Smooth muscle cell (in vitro differentiated cells): ENCODE measurements at regions not wholly inside any gene's neighbourhood (a gene's known extent, or its start where the extent isn't known, plus 50 kb on each side); places are given as distances from the start of the nearest gene placed in this dataset.
"Not testable (repeated sequence)": the region's sequence is repeated elsewhere in the genome, so short reads cannot be mapped to it uniquely, and the experiment has no call there.

Source experiments
- DNase-seq: peaks from one replicate; lab custom pipeline; 2025; ENCODE audit not compliant: unreplicated experiment; lab: John Stamatoyannopoulos, UW
- H2AFZ ChIP-seq: fragments of 200-600 bp; sonication (generic); 2 replicates; pipeline ENCODE4 v1.6.0; 2016; ENCODE audit warnings: antibody characterized with exemption, low read depth, mild to moderate bottlenecking
- H3F3A ChIP-seq: fragments of 200-600 bp; sonication (generic); 2 replicates; pipeline ENCODE4 v1.6.0; 2017; ENCODE audit warnings: antibody characterized with exemption, low read depth
- H3K27ac ChIP-seq: fragments of 200-600 bp; sonication (generic); 2 replicates; pipeline ENCODE4 v1.5.1; 2016; ENCODE audit warnings: low read depth, mild to moderate bottlenecking
- H3K27me3 ChIP-seq: fragments of 200-600 bp; sonication (generic); 2 replicates; pipeline ENCODE4 v1.6.1; 2016; ENCODE audit warnings: low read depth, mild to moderate bottlenecking
- H3K36me3 ChIP-seq: fragments of 200-600 bp; sonication (generic); 2 replicates; pipeline ENCODE4 v1.5.1; 2016; ENCODE audit warnings: low read depth
- H3K4me1 ChIP-seq: fragments of 200-600 bp; sonication (generic); 2 replicates; pipeline ENCODE4 v1.5.1; 2016; ENCODE audit warnings: low read depth
- H3K4me2 ChIP-seq: fragments of 200-600 bp; sonication (generic); 2 replicates; pipeline ENCODE4 v1.6.0; 2016; ENCODE audit warnings: mild to moderate bottlenecking
- H3K4me3 ChIP-seq: fragments of 200-600 bp; sonication (generic); 2 replicates; pipeline ENCODE4 v1.5.1; 2016; ENCODE audit warnings: mild to moderate bottlenecking
- H3K79me2 ChIP-seq: fragments of 200-600 bp; sonication (generic); 2 replicates; pipeline ENCODE4 v1.6.0; 2016; ENCODE audit warnings: low read depth, mild to moderate bottlenecking
- H3K9ac ChIP-seq: fragments of 200-600 bp; sonication (generic); 2 replicates; pipeline ENCODE4 v1.6.0; 2016; ENCODE audit warnings: low read depth
- H3K9me3 ChIP-seq: fragments of 200-600 bp; sonication (generic); replicated peaks from 2 replicates; pipeline ENCODE4 v1.5.1; 2016; ENCODE audit warnings: low read depth
- H4K20me1 ChIP-seq: fragments of 200-600 bp; sonication (generic); 2 replicates; pipeline ENCODE4 v1.6.0; 2016; ENCODE audit warnings: low read depth
- CTCF ChIP-seq: fragments of 200-600 bp; sonication (generic); IDR thresholded peaks from 2 replicates; pipeline ENCODE4 v1.5.1; 2017; ENCODE audit warnings: borderline replicate concordance, mild to moderate bottlenecking, antibody characterized with exemption; ENCODE audit not compliant: insufficient read depth, poor library complexity, severe bottlenecking
- WGBS: methylation state at CpG from one replicate; pipeline ENCODE4 v1.1.7; 2016; ENCODE audit warnings: low lambda C conversion rate; 5-methylcytosine and 5-hydroxymethylcytosine counted together

GRCh38 chr7:9031386-9031785 lies 598.0 kb downstream of the NXPH1 start:
- Histone ChIP-seq H2AFZ (no peak overlapping the region), H3K27ac (no peak overlapping the region), H3K4me1 (no peaks in the 10 kb centered on the region), H3F3A (no peaks in the 10 kb centered on the region), H3K4me3 (no peak overlapping the region), H3K27me3 (no peaks in the 10 kb centered on the region), H3K36me3 (no peaks in the 10 kb centered on the region), H4K20me1 (no peaks in the 10 kb centered on the region), H3K79me2 (no peaks in the 10 kb centered on the region), H3K9me3 (no peaks in the 10 kb centered on the region), H3K4me2 (no peak overlapping the region), H3K9ac (no peak overlapping the region)
- TF ChIP-seq CTCF, result no peak
- 82% methylated on average over 4 of the region's 4 CpGs for WGBS
- no peak for DNase-seq

- 96% methylated on average over 3 of the region's 3 CpGs for WGBS
- H3K27ac ChIP-seq, result no peak overlapping the region
- H3K4me3 ChIP-seq, result no peak overlapping the region
- H2AFZ ChIP-seq, result no peak overlapping the region
- H3K9ac ChIP-seq, result no peak overlapping the region
- H3K4me1 ChIP-seq, result no peaks in the 10 kb centered on the region
- H3K27me3 ChIP-seq, result no peaks in the 10 kb centered on the region
- no peaks in the 10 kb centered on the region for H4K20me1 ChIP-seq
- no peaks in the 10 kb centered on the region for H3K36me3 ChIP-seq
- H3K79me2 ChIP-seq, result no peaks in the 10 kb centered on the region
- H3K9me3 ChIP-seq, result no peaks in the 10 kb centered on the region
- no peak for DNase-seq
- H3K4me2 ChIP-seq, result no peak overlapping the region
- H3F3A ChIP-seq, result no peaks in the 10 kb centered on the region
- TF ChIP-seq CTCF, result no peak
Measured at GRCh38 chr7:9036080-9036479, 602.7 kb downstream of the NXPH1 start.

DNA sequence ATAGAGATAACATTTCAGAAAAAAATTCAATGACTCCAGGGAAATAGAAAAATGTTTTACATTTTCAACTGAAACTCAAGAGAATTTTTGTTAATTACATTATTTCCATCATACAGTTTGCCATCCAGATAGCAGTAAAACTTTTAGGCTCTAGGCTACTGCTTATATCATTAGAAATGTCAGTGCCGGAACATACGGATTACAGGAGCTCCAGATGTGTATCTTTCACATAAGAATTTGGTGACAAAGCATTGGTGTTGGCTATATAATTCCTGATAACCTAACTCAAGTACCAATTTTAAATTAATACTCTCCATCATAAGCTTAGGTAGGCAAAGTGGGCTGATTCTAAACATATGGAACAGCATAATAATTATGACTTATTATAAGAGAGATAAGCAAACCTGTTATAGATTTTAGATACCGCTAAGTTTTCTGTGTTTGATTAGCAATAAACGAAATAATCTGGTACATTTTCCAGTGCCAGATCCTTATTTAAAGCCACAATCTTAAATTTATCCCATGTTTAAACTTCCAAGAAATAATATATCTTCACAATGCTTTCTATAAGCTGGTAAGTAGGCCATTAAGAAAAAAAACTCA lies 637.9 kb downstream of the NXPH1 start:
- H2AFZ ChIP-seq, result no peak overlapping the region
- no peak overlapping the region for H3K9ac ChIP-seq
- TF ChIP-seq CTCF, result no peak
- no peak overlapping the region for H3K27ac ChIP-seq
- H3K9me3 ChIP-seq, result no peaks in the 10 kb centered on the region
- no peak overlapping the region for H3K4me2 ChIP-seq
- no peak overlapping the region for H3K4me3 ChIP-seq
- H3F3A ChIP-seq, result no peaks in the 10 kb centered on the region
- no peaks in the 10 kb centered on the region for H3K79me2 ChIP-seq
- H3K27me3 ChIP-seq, result no peaks in the 10 kb centered on the region
- H4K20me1 ChIP-seq, result no peaks in the 10 kb centered on the region
- WGBS, result 89% methylated on average over 4 of the region's 4 CpGs
- DNase-seq, result no peak
- no peaks in the 10 kb centered on the region for H3K4me1 ChIP-seq
- H3K36me3 ChIP-seq, result no peaks in the 10 kb centered on the region

- H2AFZ ChIP-seq, result peak overlapping the region; percentile 50
- 79% methylated on average over 1 of the region's 1 CpG for WGBS
- not testable (repeated sequence) for H3K4me2 ChIP-seq
Measured at GRCh38 chr7:9075774-9076173, 642.4 kb downstream of the NXPH1 start.

More at GRCh38 chr7:9075774-9076173, 642.4 kb downstream of the NXPH1 start:
- not testable (repeated sequence) for H3K27ac ChIP-seq, H3K4me3 ChIP-seq, H3F3A ChIP-seq, H3K4me1 ChIP-seq, H3K27me3 ChIP-seq, DNase-seq, H4K20me1 ChIP-seq, H3K36me3 ChIP-seq, H3K79me2 ChIP-seq, H3K9ac ChIP-seq, H3K9me3 ChIP-seq
